Colonic mucosa (tissue), 4 donors: ENCODE measurements at regions not wholly inside any gene's neighbourhood (a gene's known extent, or its start where the extent isn't known, plus 50 kb on each side); places are given as distances from the start of the nearest gene placed in this dataset.

Source experiments
- DNase-seq: peaks from one replicate; pipeline ENCODE4 v3.0.0-alpha.2; 2020
- H3K27ac ChIP-seq: fragments of 200-600 bp; one replicate; pipeline ENCODE4 v1.8.0; 2021
- H3K27me3 ChIP-seq: fragments of 200-600 bp; one replicate; pipeline ENCODE4 v1.8.0; 2021
- H3K36me3 ChIP-seq: fragments of 200-600 bp; one replicate; pipeline ENCODE4 v1.8.0; 2021
- H3K4me1 ChIP-seq: fragments of 200-600 bp; one replicate; pipeline ENCODE4 v1.8.0; 2021; ENCODE audit warnings: mild to moderate bottlenecking
- H3K4me3 ChIP-seq: fragments of 200-600 bp; one replicate; pipeline ENCODE4 v1.8.0; 2021
- H3K9ac ChIP-seq, 2 donors: one replicate each; pipeline ENCODE4 v1.7.0; 2013; ENCODE audit warnings: control low read depth in 2 of 2, low read depth in 2 of 2, low read length in 2 of 2
- H3K9me3 ChIP-seq: fragments of 200-600 bp; one replicate; pipeline ENCODE4 v1.8.0; 2021
- intact Hi-C: fragments of 100-400 bp; cut with DNase I; formaldehyde crosslinking; loops from one replicate; pipeline ENCODE4 v1.14.1; 2022
- TF ChIP-seq, protein P1 (sequence below): fragments of 200-600 bp; IDR thresholded peaks from one replicate; pipeline ENCODE4 v1.8.0; 2022; ENCODE audit warnings: antibody characterized with exemption, mild to moderate bottlenecking
- donor health status: healthy.
- donor health status: DM: no; HTN: no; CAD: no.
- donor health status: DM: no; HTN: no; CAD: no.

DNA sequence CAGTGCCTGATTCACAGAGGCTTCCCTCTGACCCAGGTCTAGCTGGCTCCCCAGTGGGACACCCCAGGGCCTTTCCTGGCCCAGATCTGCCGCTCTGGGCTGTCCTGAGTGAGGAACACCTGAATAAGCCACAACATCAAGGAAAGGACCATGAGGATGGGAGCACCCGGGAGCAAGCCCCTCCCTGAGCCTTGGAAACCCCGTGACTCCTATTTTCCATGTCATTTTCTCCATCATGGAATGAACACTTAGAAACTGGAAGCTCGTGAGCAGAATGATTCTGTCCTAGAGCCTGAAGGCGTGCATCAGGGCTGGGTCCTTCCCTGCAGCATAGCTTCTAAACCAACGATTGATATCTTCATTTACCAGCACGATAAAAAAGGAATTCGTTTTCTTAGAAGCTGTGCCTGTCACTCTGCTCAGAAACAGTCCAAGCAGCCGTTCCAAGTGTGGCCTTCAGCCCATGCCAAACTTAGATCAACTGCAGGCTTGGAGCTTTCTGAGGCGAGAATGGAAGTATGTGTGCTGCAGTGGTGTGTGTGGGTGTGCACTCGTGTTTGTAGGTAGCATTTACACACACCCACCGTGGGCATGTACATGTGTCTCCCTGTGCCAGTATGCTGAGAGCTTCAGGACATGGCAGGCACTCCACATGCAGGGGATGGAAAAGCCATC, 83.2 kb upstream of the FOXC1 start:
- TF ChIP-seq, protein P1, sequence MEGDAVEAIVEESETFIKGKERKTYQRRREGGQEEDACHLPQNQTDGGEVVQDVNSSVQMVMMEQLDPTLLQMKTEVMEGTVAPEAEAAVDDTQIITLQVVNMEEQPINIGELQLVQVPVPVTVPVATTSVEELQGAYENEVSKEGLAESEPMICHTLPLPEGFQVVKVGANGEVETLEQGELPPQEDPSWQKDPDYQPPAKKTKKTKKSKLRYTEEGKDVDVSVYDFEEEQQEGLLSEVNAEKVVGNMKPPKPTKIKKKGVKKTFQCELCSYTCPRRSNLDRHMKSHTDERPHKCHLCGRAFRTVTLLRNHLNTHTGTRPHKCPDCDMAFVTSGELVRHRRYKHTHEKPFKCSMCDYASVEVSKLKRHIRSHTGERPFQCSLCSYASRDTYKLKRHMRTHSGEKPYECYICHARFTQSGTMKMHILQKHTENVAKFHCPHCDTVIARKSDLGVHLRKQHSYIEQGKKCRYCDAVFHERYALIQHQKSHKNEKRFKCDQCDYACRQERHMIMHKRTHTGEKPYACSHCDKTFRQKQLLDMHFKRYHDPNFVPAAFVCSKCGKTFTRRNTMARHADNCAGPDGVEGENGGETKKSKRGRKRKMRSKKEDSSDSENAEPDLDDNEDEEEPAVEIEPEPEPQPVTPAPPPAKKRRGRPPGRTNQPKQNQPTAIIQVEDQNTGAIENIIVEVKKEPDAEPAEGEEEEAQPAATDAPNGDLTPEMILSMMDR = no peak
- DNase-seq = no peak
- H3K27ac ChIP-seq = no peak overlapping the region
- H3K27me3 ChIP-seq = no peaks in the 10 kb centered on the region
- no peaks in the 10 kb centered on the region for H3K4me1 ChIP-seq
- H3K9ac ChIP-seq = no peak overlapping the region
- H3K9me3 ChIP-seq = no peaks in the 10 kb centered on the region
- no peaks in the 10 kb centered on the region for H3K36me3 ChIP-seq
- no peak overlapping the region for H3K4me3 ChIP-seq
- intact Hi-C loops = no loop called here

DNA sequence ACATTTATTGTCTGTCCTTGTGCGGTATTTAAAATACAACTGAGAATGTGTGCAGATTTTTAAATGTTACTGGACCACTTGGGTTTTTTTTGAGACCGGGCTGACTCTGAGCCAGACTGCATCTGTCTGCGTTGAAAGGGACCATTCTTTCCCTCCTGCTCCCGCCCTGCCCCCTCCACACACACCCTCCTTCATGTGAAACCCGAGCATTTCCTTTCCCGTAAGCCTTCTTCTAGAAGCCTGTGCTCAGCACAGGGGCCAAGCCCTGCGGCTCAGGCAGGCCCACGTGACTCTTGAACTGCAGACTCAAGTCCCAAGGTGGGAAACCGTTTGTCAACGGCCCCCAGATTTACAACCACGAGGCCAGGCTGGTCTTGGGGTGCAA, 82.7 kb upstream of the FOXC1 start:
- intact Hi-C loops = no loop called here
- peak; percentile 35 for DNase-seq
- TF ChIP-seq, protein P1 = no peak
- Histone ChIP-seq H3K9me3 (no peaks in the 10 kb centered on the region), H3K27ac (no peak overlapping the region), H3K27me3 (no peaks in the 10 kb centered on the region), H3K9ac (no peak overlapping the region), H3K36me3 (no peaks in the 10 kb centered on the region), H3K4me1 (no peaks in the 10 kb centered on the region), H3K4me3 (no peak overlapping the region)

DNA sequence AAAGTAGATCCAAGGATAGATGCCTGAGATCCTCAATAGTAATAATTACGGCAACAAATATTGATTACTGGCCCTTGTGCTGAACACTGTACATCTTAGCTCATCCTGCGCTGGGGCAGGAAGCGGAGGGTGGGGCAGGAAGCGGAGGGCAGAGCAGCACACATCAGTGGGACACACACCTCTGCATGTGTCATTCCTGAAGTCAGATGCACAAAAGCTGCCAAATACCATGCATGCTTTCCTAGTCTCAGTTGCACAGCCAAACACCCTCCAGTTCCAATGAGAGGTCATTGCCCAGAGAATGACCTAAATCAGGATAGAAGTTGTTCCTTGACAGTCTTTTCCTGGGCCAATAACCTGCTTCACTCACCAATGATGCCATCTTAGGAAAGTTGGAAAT, 74.4 kb upstream of the FOXC1 start:
- H3K36me3 ChIP-seq = no peaks in the 10 kb centered on the region
- H3K27me3 ChIP-seq = no peaks in the 10 kb centered on the region
- intact Hi-C loops = no loop called here
- no peaks in the 10 kb centered on the region for H3K9me3 ChIP-seq
- H3K4me3 ChIP-seq = no peak overlapping the region
- H3K4me1 ChIP-seq = no peaks in the 10 kb centered on the region
- no peak for DNase-seq
- H3K27ac ChIP-seq = no peak overlapping the region
- no peak overlapping the region for H3K9ac ChIP-seq
- TF ChIP-seq, protein P1 = no peak

DNA sequence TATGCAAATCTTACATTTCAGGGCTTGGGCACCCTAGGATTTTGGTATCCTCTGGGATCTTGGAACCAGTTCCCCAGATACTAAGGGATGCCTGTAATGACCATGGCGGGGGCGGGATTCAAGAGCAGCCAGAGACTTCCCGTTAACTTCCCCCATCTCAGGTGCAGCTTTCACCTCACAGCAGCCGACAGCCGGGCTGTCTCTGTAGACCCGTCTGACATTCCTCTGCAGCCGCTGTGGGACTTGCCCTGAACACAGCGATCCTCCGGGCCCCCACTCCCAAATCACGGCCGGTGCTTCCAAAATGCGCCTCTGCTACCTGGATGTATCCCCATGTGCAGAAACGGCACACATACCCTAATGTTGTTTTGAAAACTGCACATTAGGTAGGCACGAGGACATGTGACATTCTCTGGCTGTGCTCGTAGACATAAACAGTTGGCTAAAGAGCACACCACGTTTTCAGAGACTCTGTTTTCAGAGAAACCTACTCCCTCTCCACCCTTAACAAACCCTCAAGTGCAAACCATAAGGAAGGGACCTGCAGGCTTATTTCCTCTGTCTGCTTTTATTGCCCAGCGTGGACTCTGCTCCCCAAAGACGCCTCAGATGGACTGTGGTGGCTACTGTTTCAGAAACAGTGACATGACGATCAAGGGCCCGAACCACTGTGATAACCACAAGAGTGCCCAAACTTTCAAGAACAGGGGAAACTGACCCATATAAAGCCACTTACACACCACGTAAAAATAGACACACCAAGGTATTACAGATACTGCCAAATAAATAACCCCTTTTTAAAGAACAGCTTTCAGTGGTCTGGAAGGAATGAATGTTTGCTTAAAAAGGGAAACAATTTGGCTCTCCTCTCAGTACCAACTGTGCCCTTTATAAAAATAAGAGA, 72.9 kb upstream of the FOXC1 start:
- peak; percentile 36 for DNase-seq
- Histone ChIP-seq H3K4me1 (no peaks in the 10 kb centered on the region), H3K27ac (no peak overlapping the region), H3K36me3 (no peaks in the 10 kb centered on the region), H3K4me3 (no peak overlapping the region), H3K27me3 (no peaks in the 10 kb centered on the region), H3K9ac (no peak overlapping the region), H3K9me3 (no peaks in the 10 kb centered on the region)
- intact Hi-C loops = no loop called here
- TF ChIP-seq, protein P1 = no peak

DNA sequence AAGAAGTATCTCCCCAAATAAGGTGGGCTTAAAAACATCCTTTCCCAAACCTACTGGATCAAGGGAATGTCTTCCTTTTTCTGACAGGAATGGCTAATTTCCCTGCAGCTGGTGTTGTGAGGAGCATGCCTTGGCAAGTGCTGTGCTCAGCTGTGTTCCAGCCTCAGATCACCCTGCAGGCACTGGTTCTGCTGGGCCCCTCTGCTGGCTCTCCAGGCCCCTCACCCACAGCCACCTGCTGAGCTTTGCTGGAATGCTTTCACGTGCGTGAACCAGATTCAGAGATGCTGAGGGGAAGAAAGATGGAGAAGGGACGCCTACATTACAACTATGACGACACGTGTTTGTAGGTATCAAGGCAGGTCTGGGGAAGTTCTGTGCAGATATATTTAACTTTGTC, 71.3 kb upstream of the FOXC1 start:
- no peak for DNase-seq
- TF ChIP-seq, protein P1 = no peak
- H3K9me3 ChIP-seq = no peaks in the 10 kb centered on the region
- H3K27ac ChIP-seq = no peak overlapping the region
- H3K9ac ChIP-seq = no peak overlapping the region
- no peaks in the 10 kb centered on the region for H3K27me3 ChIP-seq
- H3K36me3 ChIP-seq = no peaks in the 10 kb centered on the region
- intact Hi-C loops = no loop called here
- H3K4me3 ChIP-seq = no peak overlapping the region
- no peaks in the 10 kb centered on the region for H3K4me1 ChIP-seq
